HEK293 (cell line): ENCODE measurements at regions not wholly inside any gene's neighbourhood (a gene's known extent, or its start where the extent isn't known, plus 50 kb on each side); places are given as distances from the start of the nearest gene placed in this dataset.
A peak's percentile ranks its signal among the peaks of the same experiment; 100 is the strongest.

Source experiments
- CTCF ChIA-PET: fragments of 350-600 bp; formaldehyde crosslinking; extraction: SDS; loops from one replicate; lab custom pipeline; 2021; ENCODE audit warnings: antibody characterized with exemption; lab: Yijun Ruan, JAX
- POLR2A ChIA-PET: fragments of 300-600 bp; formaldehyde crosslinking; extraction: SDS; loops from one replicate; lab custom pipeline; 2020; ENCODE audit warnings: antibody characterized with exemption, inconsistent platforms; lab: Yijun Ruan, JAX
- H3K27ac ChIP-seq: fragments of 200-500 bp; sonication (Bioruptor generic); 2 replicates; pipeline ENCODE4 v1.5.1; 2014; ENCODE audit warnings: low read depth, low read length, control low read depth, inconsistent platforms; ENCODE audit errors: extremely low read depth
- H3K36me3 ChIP-seq, 2 experiments: fragments of 200-500 bp in 1 of 2; sonication (Bioruptor generic) in 1 of 2; 1 replicate in 1 of 2; 2 replicates in 1 of 2; pipeline ENCODE4 v1.5.1; 2014 to 2017; ENCODE audit warnings: inconsistent platforms in 2 of 2, low read length in 2 of 2; ENCODE audit not compliant: control insufficient read depth in 2 of 2, insufficient read depth in 1 of 2
- H3K4me1 ChIP-seq: fragments of 200-500 bp; sonication (Bioruptor generic); 2 replicates; pipeline ENCODE4 v1.5.1; 2014; ENCODE audit warnings: mild to moderate bottlenecking, low read length, inconsistent platforms; ENCODE audit not compliant: control insufficient read depth, insufficient read depth
- H3K4me3 ChIP-seq: 2 replicates; pipeline ENCODE4 v1.5.1; 2011; ENCODE audit warnings: low read depth, mild to moderate bottlenecking, control low read depth, low read length, moderate library complexity
- H3K9me3 ChIP-seq: fragments of 200-500 bp; sonication (Bioruptor generic); 2 replicates; pipeline ENCODE4 v1.5.1; 2014; ENCODE audit warnings: low read depth, low read length, inconsistent platforms; ENCODE audit not compliant: control insufficient read depth, insufficient read depth
- MEIS1 ChIP-seq: sonication (generic); formaldehyde crosslinking; IDR thresholded peaks from 2 replicates; pipeline ENCODE4 v1.8.1; 2022; ENCODE audit warnings: missing genetic modification reagents, mild to moderate bottlenecking, borderline replicate concordance
- PBX3 ChIP-seq: sonication (generic); formaldehyde crosslinking; IDR thresholded peaks from 2 replicates; pipeline ENCODE4 v1.8.1; 2022; ENCODE audit warnings: mild to moderate bottlenecking, moderate library complexity, missing genetic modification reagents
- PRDM1 ChIP-seq: fragments of 450-650 bp; formaldehyde crosslinking; IDR thresholded peaks from 2 replicates; pipeline ENCODE4; 2016; ENCODE audit warnings: missing biosample characterization, missing genetic modification characterization
- TSHZ1 ChIP-seq: fragments of 450-650 bp; formaldehyde crosslinking; IDR thresholded peaks from 2 replicates; pipeline ENCODE4 v1.5.1; 2016; ENCODE audit warnings: missing biosample characterization, missing genetic modification characterization, borderline replicate concordance
- ZBTB10 ChIP-seq: fragments of 450-650 bp; formaldehyde crosslinking; IDR thresholded peaks from 2 replicates; pipeline ENCODE4 v1.5.1; 2016; ENCODE audit warnings: missing biosample characterization, missing genetic modification characterization
- ZBTB26 ChIP-seq: fragments of 450-650 bp; formaldehyde crosslinking; optimal IDR thresholded peaks from 2 replicates; pipeline ENCODE3; 2016; ENCODE audit warnings: missing biosample characterization, mild to moderate bottlenecking, missing genetic modification characterization
- ZNF132 ChIP-seq: fragments of 450-650 bp; formaldehyde crosslinking; IDR thresholded peaks from 2 replicates; pipeline ENCODE4 v1.5.1; 2017; ENCODE audit warnings: missing biosample characterization, missing genetic modification characterization, borderline replicate concordance
- ZNF37A ChIP-seq: fragments of 450-650 bp; IDR thresholded peaks from 2 replicates; pipeline ENCODE4 v1.5.1; 2018; ENCODE audit warnings: missing biosample characterization, missing genetic modification characterization
- ZNF555 ChIP-seq: fragments of 450-650 bp; formaldehyde crosslinking; conservative IDR thresholded peaks from 2 replicates; pipeline ENCODE4 v1.5.1; 2017; ENCODE audit warnings: missing biosample characterization, mild to moderate bottlenecking, missing genetic modification characterization, inconsistent platforms
- ZNF645 ChIP-seq: fragments of 450-650 bp; formaldehyde crosslinking; IDR thresholded peaks from 2 replicates; pipeline ENCODE4; 2016; ENCODE audit warnings: missing biosample characterization, missing genetic modification characterization
- ZNF658 ChIP-seq: fragments of 450-650 bp; formaldehyde crosslinking; IDR thresholded peaks from 2 replicates; pipeline ENCODE4; 2016; ENCODE audit warnings: missing biosample characterization, missing genetic modification characterization
- ZNF843 ChIP-seq: fragments of 450-650 bp; formaldehyde crosslinking; IDR thresholded peaks from 2 replicates; pipeline ENCODE4 v1.5.1; 2016; ENCODE audit warnings: missing biosample characterization, missing genetic modification characterization
- ZSCAN5A ChIP-seq: fragments of 450-650 bp; formaldehyde crosslinking; IDR thresholded peaks from 2 replicates; pipeline ENCODE4 v1.5.1; 2016; ENCODE audit warnings: missing biosample characterization, missing genetic modification characterization

- Histone ChIP-seq H3K27ac (no peak overlapping the region), H3K4me3 (no peak overlapping the region), H3K9me3 (no peaks in the 10 kb centered on the region), H3K36me3 (no peaks in the 10 kb centered on the region), H3K4me1 (no peaks in the 10 kb centered on the region)
- POLR2A ChIA-PET, result no interaction called here
- CTCF ChIA-PET, result interaction anchor here (0.7 kb wide), 1 partner anchor 59 kb away, joined by 3 read pairs; no protein-coding TSS in a partner anchor
- no peak for TF ChIP-seq TSHZ1
- no peak for TF ChIP-seq ZNF37A (tag by site-specific recombination)
- TF ChIP-seq ZSCAN5A (tag by site-specific recombination), result no peak
- no peak for TF ChIP-seq ZBTB10
- TF ChIP-seq MEIS1 (CRISPR knock-in tag), result peak; percentile 28; the same call in 1 of the 2 replicates
Measured at GRCh38 chr3:150345021-150345538, 63.0 kb upstream of the TSC22D2 start.

- H3K27ac ChIP-seq, result no peak overlapping the region
- no peak overlapping the region for H3K4me3 ChIP-seq
- H3K36me3 ChIP-seq, result no peaks in the 10 kb centered on the region
- CTCF ChIA-PET, result no interaction called here
- no peaks in the 10 kb centered on the region for H3K4me1 ChIP-seq
- TF ChIP-seq ZNF555 (tag by site-specific recombination), result no peak
- TF ChIP-seq ZNF132, result no peak
- no peak for TF ChIP-seq ZBTB10
- TF ChIP-seq ZNF843 (tag by site-specific recombination), result no peak
- no peak for TF ChIP-seq ZBTB26 (tag by site-specific recombination)
- TF ChIP-seq PRDM1, result no peak
- no peak for TF ChIP-seq PBX3
- no peak for TF ChIP-seq ZNF645
- TF ChIP-seq ZNF658, result no peak
- H3K9me3 ChIP-seq, result no peaks in the 10 kb centered on the region
- POLR2A ChIA-PET, result no interaction called here
Measured at GRCh38 chr3:150344079-150344759, 63.9 kb upstream of the TSC22D2 start.
